Activated B cell treated with CpG ODN at 0.5 μM for 24 hours (primary cell): ENCODE measurements at regions not wholly inside any gene's neighbourhood (a gene's known extent, or its start where the extent isn't known, plus 50 kb on each side); places are given as distances from the start of the nearest gene placed in this dataset.

Experiments used
- ATAC-seq: fragments of 200-7000 bp; cut with Tn5 transposase; one replicate; pipeline ENCODE4 v1.10.0; 2021; ENCODE audit warnings: low read depth, mild to moderate bottlenecking, moderate library complexity
- CTCF ChIA-PET: fragments of 350-600 bp; sonication (Branson Sonifier 250); formaldehyde crosslinking; loops from one replicate; lab custom pipeline; 2021; ENCODE audit warnings: antibody characterized with exemption; lab: Charles Lee
- POLR2A ChIA-PET: fragments of 350-600 bp; sonication (Branson Sonifier 250); formaldehyde crosslinking; loops from one replicate; lab custom pipeline; 2021; ENCODE audit warnings: antibody characterized with exemption; lab: Charles Lee
- DNase-seq: peaks from one replicate; pipeline ENCODE4 v3.0.0; 2022
- H3K27ac Mint-ChIP-seq: one replicate; pipeline ENCODE4 v1.8.0; 2020; ENCODE audit warnings: mixed read lengths
- H3K27me3 Mint-ChIP-seq: one replicate; pipeline ENCODE4 v1.8.0; 2021; ENCODE audit warnings: mixed read lengths
- H3K36me3 Mint-ChIP-seq: one replicate; pipeline ENCODE4 v1.8.0; 2021; ENCODE audit warnings: low read depth, mixed read lengths
- H3K4me1 Mint-ChIP-seq: one replicate; pipeline ENCODE4 v1.8.0; 2021; ENCODE audit warnings: mixed read lengths
- H3K4me3 Mint-ChIP-seq: one replicate; pipeline ENCODE4 v1.8.0; 2020; ENCODE audit warnings: mild to moderate bottlenecking, mixed read lengths
- H3K9me3 Mint-ChIP-seq: one replicate; pipeline ENCODE4 v1.8.0; 2020; ENCODE audit warnings: mixed read lengths
- CTCF ChIP-seq: fragments of 200-600 bp; IDR thresholded peaks from one replicate; pipeline ENCODE4 v1.8.0; 2022; ENCODE audit warnings: antibody characterized with exemption, mild to moderate bottlenecking
- intact Hi-C: fragments of 100-400 bp; cut with micrococcal nuclease; formaldehyde crosslinking; loops from one replicate; pipeline ENCODE4 v1.15.1; 2024

GRCh38 chr17:17424552-17424951 lies 52.2 kb upstream of the MED9 start:
- DNase-seq (no peak), ATAC-seq (no peak)
- Mint-ChIP-seq H3K27ac (no peak overlapping the region), H3K9me3 (peaks cover 2% of the 10 kb centered on the region), H3K36me3 (no peaks in the 10 kb centered on the region), H3K27me3 (peaks cover 3% of the 10 kb centered on the region), H3K4me1 (no peaks in the 10 kb centered on the region), H3K4me3 (no peak overlapping the region)
- ChIA-PET CTCF (interaction anchor here (1.3 kb wide), 1 partner anchor 70 kb away, joined by 4 read pairs; no protein-coding TSS in a partner anchor), POLR2A (no interaction called here)
- intact Hi-C loops: no loop called here
- no peak for TF ChIP-seq CTCF

- intact Hi-C loops: no loop called here
- Mint-ChIP-seq H3K4me3 (no peak overlapping the region), H3K27ac (no peak overlapping the region), H3K36me3 (no peaks in the 10 kb centered on the region), H3K4me1 (no peaks in the 10 kb centered on the region), H3K9me3 (peaks cover 2% of the 10 kb centered on the region), H3K27me3 (peaks cover 2% of the 10 kb centered on the region)
- ChIA-PET CTCF (interaction anchor here (1.3 kb wide), 1 partner anchor 70 kb away, joined by 4 read pairs; no protein-coding TSS in a partner anchor), POLR2A (no interaction called here)
- no peak for ATAC-seq
- no peak for TF ChIP-seq CTCF
- no peak for DNase-seq
These were observed 51.8 kb upstream of the MED9 start for GRCh38 chr17:17425005-17425404.

- intact Hi-C loops: no loop called here
- no peaks in the 10 kb centered on the region for H3K27me3 Mint-ChIP-seq
- ATAC-seq: no peak
- no peaks in the 10 kb centered on the region for H3K4me1 Mint-ChIP-seq
- H3K9me3 Mint-ChIP-seq: peaks cover 2% of the 10 kb centered on the region
- H3K4me3 Mint-ChIP-seq: no peak overlapping the region
- no peak for DNase-seq
- H3K27ac Mint-ChIP-seq: no peak overlapping the region
- TF ChIP-seq CTCF: no peak
- ChIA-PET CTCF (no interaction called here), POLR2A (no interaction called here)
- no peaks in the 10 kb centered on the region for H3K36me3 Mint-ChIP-seq
These were observed 51.2 kb upstream of the MED9 start for GRCh38 chr17:17425591-17425990.

GRCh38 chr17:17426184-17426583 lies 50.6 kb upstream of the MED9 start:
- TF ChIP-seq CTCF: no peak
- CTCF ChIA-PET: no interaction called here
- Mint-ChIP-seq H3K4me1 (no peaks in the 10 kb centered on the region), H3K27me3 (no peaks in the 10 kb centered on the region), H3K27ac (no peak overlapping the region), H3K4me3 (no peak overlapping the region), H3K9me3 (peaks cover 2% of the 10 kb centered on the region), H3K36me3 (no peaks in the 10 kb centered on the region)
- intact Hi-C loops: no loop called here
- no peak for ATAC-seq
- DNase-seq: no peak
- POLR2A ChIA-PET: no interaction called here
